ENCODE measurements at regions not wholly inside any gene's neighbourhood (a gene's known extent, or its start where the extent isn't known, plus 50 kb on each side); places are given as distances from the start of the nearest gene placed in this dataset.

DNA sequence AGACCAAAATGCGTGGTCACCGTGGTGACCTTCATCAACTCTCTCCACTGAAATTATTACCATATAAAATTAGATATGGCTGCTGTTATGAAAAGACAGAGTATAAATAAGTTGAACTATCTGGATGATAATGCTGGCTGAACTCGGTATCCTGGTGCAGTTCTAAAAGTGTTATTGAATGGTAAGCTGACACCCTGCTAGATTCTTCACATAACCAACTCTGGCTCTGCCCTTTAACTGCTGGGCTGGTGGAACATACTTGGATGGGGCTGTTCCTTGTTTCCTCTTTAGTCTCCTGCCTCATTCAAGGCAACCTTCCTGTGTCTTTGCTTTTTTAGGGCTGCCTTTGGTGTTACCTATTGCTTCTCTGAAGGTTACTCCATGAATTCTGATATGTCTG lies 106.9 kb downstream of the FGF9 start:
- TF ChIP-seq, protein P1, sequence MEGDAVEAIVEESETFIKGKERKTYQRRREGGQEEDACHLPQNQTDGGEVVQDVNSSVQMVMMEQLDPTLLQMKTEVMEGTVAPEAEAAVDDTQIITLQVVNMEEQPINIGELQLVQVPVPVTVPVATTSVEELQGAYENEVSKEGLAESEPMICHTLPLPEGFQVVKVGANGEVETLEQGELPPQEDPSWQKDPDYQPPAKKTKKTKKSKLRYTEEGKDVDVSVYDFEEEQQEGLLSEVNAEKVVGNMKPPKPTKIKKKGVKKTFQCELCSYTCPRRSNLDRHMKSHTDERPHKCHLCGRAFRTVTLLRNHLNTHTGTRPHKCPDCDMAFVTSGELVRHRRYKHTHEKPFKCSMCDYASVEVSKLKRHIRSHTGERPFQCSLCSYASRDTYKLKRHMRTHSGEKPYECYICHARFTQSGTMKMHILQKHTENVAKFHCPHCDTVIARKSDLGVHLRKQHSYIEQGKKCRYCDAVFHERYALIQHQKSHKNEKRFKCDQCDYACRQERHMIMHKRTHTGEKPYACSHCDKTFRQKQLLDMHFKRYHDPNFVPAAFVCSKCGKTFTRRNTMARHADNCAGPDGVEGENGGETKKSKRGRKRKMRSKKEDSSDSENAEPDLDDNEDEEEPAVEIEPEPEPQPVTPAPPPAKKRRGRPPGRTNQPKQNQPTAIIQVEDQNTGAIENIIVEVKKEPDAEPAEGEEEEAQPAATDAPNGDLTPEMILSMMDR (IDR thresholded peaks at IDR 0.05; ENCODE audit: extremely low read depth in 1 of 2, insufficient read depth in 1 of 2, low read depth in 1 of 2, low read length in 2 of 2), result no peak
- no peak for TF ChIP-seq POLR2A (IDR thresholded peaks at IDR 0.05; ENCODE audit: low read depth, low read length)
- no peak for TF ChIP-seq EZH2 (IDR thresholded peaks at IDR 0.05; ENCODE audit: borderline replicate concordance, low read depth, low read length, severe bottlenecking)

Measured in endothelial cell of umbilical vein (primary cell).